GM10266 (cell line): ENCODE measurements at regions not wholly inside any gene's neighbourhood (a gene's known extent, or its start where the extent isn't known, plus 50 kb on each side); places are given as distances from the start of the nearest gene placed in this dataset.

Experiments used
- DNase-seq: peaks from one replicate; pipeline ENCODE4 v3.0.0; 2012; ENCODE audit errors: extremely low spot score
- CTCF ChIP-seq: IDR thresholded peaks from 2 replicates; pipeline ENCODE4 v1.5.1; 2012; ENCODE audit warnings: mild to moderate bottlenecking, low read depth; ENCODE audit not compliant: control insufficient read depth, insufficient read depth; ENCODE audit errors: missing control alignments

DNA sequence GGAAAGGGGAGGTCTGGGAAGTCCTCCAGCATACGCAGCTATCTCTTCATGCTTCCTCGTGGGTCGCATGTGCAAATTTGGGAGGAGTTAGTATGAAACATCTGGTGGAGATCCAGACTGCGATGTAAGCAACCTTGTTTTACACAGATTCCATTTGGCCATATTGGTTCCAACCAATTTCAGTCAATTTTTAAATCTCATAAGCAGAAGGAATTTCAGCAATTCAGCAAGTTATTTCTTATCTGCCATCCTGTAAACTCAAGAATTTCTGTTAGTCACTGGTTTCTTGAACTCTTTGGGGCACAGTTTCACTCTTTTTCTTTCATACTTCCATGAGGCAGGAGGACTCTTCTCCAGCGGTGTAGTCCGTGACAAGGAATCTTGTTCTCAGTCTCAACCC is 130.4 kb upstream of the CLINT1 start:
- no peak for TF ChIP-seq CTCF
- DNase-seq = no peak

DNA sequence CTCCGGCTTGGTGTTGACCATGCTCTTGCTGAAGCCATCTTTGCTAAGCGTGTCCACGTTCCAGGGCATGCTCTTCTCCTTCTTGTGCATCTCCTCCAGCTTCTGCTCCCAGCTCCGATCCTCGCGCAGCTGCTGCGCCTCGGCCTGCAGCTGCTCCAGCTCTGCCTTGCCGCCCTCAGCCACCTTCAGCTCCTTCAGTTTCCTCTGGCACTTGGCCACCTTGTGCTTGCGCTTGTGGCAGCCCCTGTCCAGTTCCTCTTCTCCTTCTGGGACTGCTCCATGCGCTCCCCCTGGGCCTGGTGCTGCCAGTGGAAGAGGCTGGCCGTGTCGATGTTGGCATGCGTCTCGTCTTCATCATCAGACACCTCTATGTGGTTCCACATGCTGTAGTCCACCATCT is 128.3 kb upstream of the CLINT1 start:
- no peak for TF ChIP-seq CTCF
- no peak for DNase-seq

- no peak for DNase-seq
- no peak for TF ChIP-seq CTCF
Observed at GRCh38 chr5:157986431-157986990, 127.6 kb upstream of the CLINT1 start.

DNA sequence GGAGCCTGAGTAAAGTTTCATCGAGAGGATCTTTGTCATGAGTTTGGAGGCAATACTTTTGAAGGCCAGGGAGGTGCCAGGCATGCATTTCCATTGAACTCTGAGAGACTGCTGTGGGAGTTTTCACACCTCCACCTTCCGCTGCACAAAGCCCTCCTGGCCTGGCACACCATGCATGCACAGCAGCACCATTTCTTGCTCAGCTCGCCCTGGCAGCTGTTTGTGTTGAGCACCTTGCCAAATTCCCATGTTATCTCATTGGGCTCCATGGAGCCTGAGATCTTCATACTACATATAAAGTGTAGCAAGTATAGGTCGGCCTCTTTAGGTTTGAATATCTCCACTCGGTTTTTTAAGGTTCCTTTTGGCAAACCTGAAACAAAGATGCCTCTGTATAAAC is 125.7 kb upstream of the CLINT1 start:
- TF ChIP-seq CTCF = no peak
- no peak for DNase-seq

DNA sequence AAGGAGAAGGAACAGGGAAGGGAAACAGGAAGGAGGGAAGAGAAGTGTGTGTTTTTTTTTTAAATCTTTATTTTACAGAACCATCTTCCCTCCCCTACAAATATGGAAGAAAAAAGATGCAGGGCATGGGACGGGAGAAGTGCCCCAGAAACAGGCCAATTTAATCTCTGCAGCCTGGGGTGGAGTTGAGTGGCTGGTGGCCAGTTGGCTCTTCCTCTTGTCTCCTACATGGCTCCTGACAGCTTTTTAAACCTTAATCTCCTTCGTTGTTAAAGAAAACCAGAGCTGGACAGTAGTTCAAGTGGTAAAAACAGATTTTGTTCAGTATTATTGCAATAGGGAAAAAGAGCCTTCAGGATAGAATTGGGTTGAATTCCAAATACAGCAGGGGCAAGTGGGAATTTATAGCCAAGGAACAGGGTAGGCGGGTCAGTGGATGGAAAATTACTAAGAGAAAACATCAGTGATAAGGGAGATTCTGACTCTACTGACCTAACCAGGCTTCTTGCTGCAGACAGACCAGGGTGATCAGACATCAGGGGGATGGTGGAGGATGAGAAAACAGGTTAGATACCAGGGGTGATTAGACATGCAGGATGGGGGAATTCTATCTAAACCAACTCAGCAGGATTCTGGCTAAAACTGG is 125.1 kb upstream of the CLINT1 start:
- no peak for TF ChIP-seq CTCF
- no peak for DNase-seq

- DNase-seq = no peak
- no peak for TF ChIP-seq CTCF
Observed at GRCh38 chr5:157978061-157978460, 119.1 kb upstream of the CLINT1 start.

DNA sequence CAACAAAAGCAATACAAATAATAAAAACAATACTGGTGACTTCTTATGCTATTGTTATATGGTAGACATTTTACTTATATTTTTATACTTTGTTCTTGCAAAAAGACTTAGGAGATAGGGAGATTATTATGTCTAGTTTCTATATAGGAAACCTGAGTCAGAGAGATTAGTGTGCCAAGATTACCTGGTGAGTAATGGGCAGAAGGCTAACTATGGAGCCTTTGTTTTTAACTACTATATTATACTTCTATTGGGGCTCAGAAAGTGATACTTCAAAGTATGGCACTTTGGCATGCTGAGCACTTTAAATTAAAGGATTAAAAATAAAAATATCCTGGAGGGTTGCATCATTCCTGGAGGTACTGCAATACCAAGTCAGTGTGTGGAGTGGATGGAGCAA is 117.5 kb upstream of the CLINT1 start:
- TF ChIP-seq CTCF = no peak
- DNase-seq = no peak
